HepG2 (cell line): ENCODE measurements at regions not wholly inside any gene's neighbourhood (a gene's known extent, or its start where the extent isn't known, plus 50 kb on each side); places are given as distances from the start of the nearest gene placed in this dataset.

Experiments
- ATAC-seq: fragments of 200-7000 bp; cut with Tn5 transposase; 3 replicates; pipeline ENCODE4 v1.9.1; 2020; ENCODE audit warnings: mild to moderate bottlenecking, moderate library complexity
- BruUV-seq: library from RNA; stranded (reverse); fragments of 400-500 nt; replicated peaks from 2 replicates; lab custom pipeline; 2021; lab: Mats Ljungman, UMichigan
- CTCF ChIA-PET: fragments of 300-600 bp; formaldehyde crosslinking; extraction: SDS; loops from one replicate; lab custom pipeline; 2021; ENCODE audit warnings: low total read pairs, inconsistent platforms, low intra/inter-chr PET ratio; lab: Yijun Ruan, JAX
- POLR2A ChIA-PET: fragments of 350-600 bp; sonication (Branson Sonifier 250); formaldehyde crosslinking; loops from one replicate; lab custom pipeline; 2020; ENCODE audit warnings: antibody characterized with exemption, inconsistent platforms; lab: Yijun Ruan, JAX
- DNase-seq: peaks from one replicate; pipeline ENCODE4 v3.0.0-alpha.2; 2015; ENCODE audit warnings: low spot score
- FAIRE-seq: peaks from 3 replicates; lab custom pipeline; 2011; peaks lifted over from hg19 to GRCh38; lab: Jason Lieb, UNC
- H2AFZ ChIP-seq: one replicate; pipeline ENCODE4 v1.6.1; 2011; ENCODE audit warnings: low read length, inconsistent platforms
- H3K27ac ChIP-seq: fragments of 300-600 bp; 3 replicates; pipeline ENCODE4 v1.8.0; 2011; ENCODE audit warnings: mixed run types, mild to moderate bottlenecking, mixed read lengths, low read length, inconsistent platforms; ENCODE audit not compliant: insufficient read depth; ENCODE audit errors: extremely low read length
- H3K27me3 ChIP-seq, 2 experiments: fragments of 200-600 bp in 1 of 2; 2 replicates in 1 of 2; 3 replicates in 1 of 2; pipeline versions ENCODE4 v1.6.0 to v1.8.0; 2011; ENCODE audit warnings: low read length in 2 of 2, mild to moderate bottlenecking in 2 of 2, moderate library complexity in 2 of 2, inconsistent platforms in 1 of 2; ENCODE audit not compliant: insufficient read depth in 2 of 2, control insufficient read depth in 1 of 2
- H3K36me3 ChIP-seq, 2 experiments: fragments of 200-600 bp in 1 of 2; replicated peaks in 1 of 2; 2 replicates in 1 of 2; 3 replicates in 1 of 2; pipeline versions ENCODE4 v1.5.1 to v1.8.0; 2011; ENCODE audit warnings: low read length in 2 of 2, inconsistent platforms in 1 of 2; ENCODE audit not compliant: insufficient read depth in 2 of 2, control insufficient read depth in 1 of 2
- H3K4me1 ChIP-seq: 2 replicates; pipeline ENCODE4 v1.5.1; 2012; ENCODE audit warnings: low read length, inconsistent platforms; ENCODE audit not compliant: insufficient read depth
- H3K4me2 ChIP-seq: 2 replicates; pipeline ENCODE4 v1.6.0; 2011; ENCODE audit warnings: low read depth, low read length, inconsistent platforms
- H3K4me3 ChIP-seq, 3 experiments: fragments of 200-600 bp in 1 of 3; sonication (generic), shearing (Covaris generic) in 1 of 3; replicated peaks in 1 of 3; 2 replicates each; pipeline ENCODE4 v1.5.1; 2011 to 2016; ENCODE audit warnings: low read length in 3 of 3, inconsistent platforms in 2 of 3, low read depth in 2 of 3, mild to moderate bottlenecking in 2 of 3, control low read depth in 1 of 3, mixed read lengths in 1 of 3; ENCODE audit not compliant: insufficient read depth in 1 of 3
- H3K79me2 ChIP-seq: one replicate; pipeline ENCODE4 v1.6.1; 2011; ENCODE audit warnings: low read length, inconsistent platforms; ENCODE audit not compliant: insufficient read depth
- H3K9ac ChIP-seq: 2 replicates; pipeline ENCODE4 v1.6.0; 2011; ENCODE audit warnings: mild to moderate bottlenecking, low read depth, low read length, inconsistent platforms; ENCODE audit not compliant: insufficient read depth
- H3K9me3 ChIP-seq: 2 replicates; pipeline ENCODE4 v1.5.1; 2012; ENCODE audit warnings: mild to moderate bottlenecking, low read length
- H4K20me1 ChIP-seq: 2 replicates; pipeline ENCODE4 v1.6.0; 2011; ENCODE audit warnings: inconsistent platforms, mild to moderate bottlenecking, low read length, moderate library complexity; ENCODE audit not compliant: insufficient read depth
- ASH2L ChIP-seq: fragments of 300-600, 200-600 bp; sonication (generic); IDR thresholded peaks from 2 replicates; pipeline ENCODE4 v1.7.0; 2017; ENCODE audit warnings: low read depth, mild to moderate bottlenecking, moderate library complexity, mixed read lengths, low read length; ENCODE audit not compliant: insufficient read length
- CBX1 ChIP-seq: IDR thresholded peaks from one replicate; pipeline ENCODE4 v1.6.1; 2016; ENCODE audit warnings: antibody characterized with exemption, low read depth
- JUN ChIP-seq: sonication (generic); formaldehyde crosslinking; IDR thresholded peaks from 2 replicates; pipeline ENCODE4 v1.4.0; 2020; ENCODE audit warnings: mild to moderate bottlenecking, missing genetic modification reagents
- MTF1 ChIP-seq: sonication (generic); formaldehyde crosslinking; IDR thresholded peaks from 2 replicates; pipeline ENCODE4 v1.5.0; 2020; ENCODE audit warnings: missing genetic modification reagents
- MXI1 ChIP-seq: IDR thresholded peaks from 3 replicates; pipeline ENCODE4 v1.6.1; 2012; ENCODE audit warnings: low read depth, low read length, inconsistent platforms, borderline replicate concordance
- NFE2 ChIP-seq: sonication (generic); formaldehyde crosslinking; IDR thresholded peaks from 2 replicates; pipeline ENCODE4 v1.4.0; 2020; ENCODE audit warnings: missing genetic modification reagents
- POLR2A ChIP-seq, 2 experiments: IDR thresholded peaks; 2 replicates each; pipeline ENCODE4 v1.6.1; 2011; ENCODE audit warnings: low read depth in 2 of 2, low read length in 2 of 2, mild to moderate bottlenecking in 1 of 2, moderate library complexity in 1 of 2; ENCODE audit not compliant: insufficient read depth in 1 of 2
- RBFOX2 ChIP-seq: fragments of 200-400 bp; formaldehyde crosslinking; IDR thresholded peaks from 2 replicates; pipeline ENCODE4 v1.6.1; 2017; ENCODE audit warnings: low read depth, mild to moderate bottlenecking, low read length
- REXO4 ChIP-seq: sonication (generic); formaldehyde crosslinking; IDR thresholded peaks from 2 replicates; pipeline ENCODE4 v1.8.0; 2022; ENCODE audit warnings: missing genetic modification reagents, mild to moderate bottlenecking, borderline replicate concordance
- TIGD3 ChIP-seq: sonication (generic); formaldehyde crosslinking; IDR thresholded peaks from 2 replicates; pipeline ENCODE4 v1.5.1; 2020; ENCODE audit warnings: mild to moderate bottlenecking, missing genetic modification reagents, borderline replicate concordance
- UBTF ChIP-seq: sonication (generic); formaldehyde crosslinking; IDR thresholded peaks from 2 replicates; pipeline ENCODE4 v1.4.0; 2020; ENCODE audit warnings: mild to moderate bottlenecking, missing genetic modification reagents
- ZKSCAN5 ChIP-seq: sonication (generic); formaldehyde crosslinking; IDR thresholded peaks from 2 replicates; pipeline ENCODE4 v1.5.1; 2020; ENCODE audit warnings: mild to moderate bottlenecking, missing genetic modification reagents
- ZNF160 ChIP-seq: sonication (generic); formaldehyde crosslinking; IDR thresholded peaks from 2 replicates; pipeline ENCODE4 v1.8.0; 2022; ENCODE audit warnings: mild to moderate bottlenecking, inconsistent platforms, missing genetic modification reagents
- ZNF703 ChIP-seq: sonication (generic); formaldehyde crosslinking; IDR thresholded peaks from 2 replicates; pipeline ENCODE4 v1.5.1; 2020; ENCODE audit warnings: missing genetic modification reagents, mild to moderate bottlenecking, moderate library complexity, borderline replicate concordance
- ZSCAN21 ChIP-seq: sonication (generic); formaldehyde crosslinking; IDR thresholded peaks from 2 replicates; pipeline ENCODE4 v1.8.0; 2022; ENCODE audit warnings: mild to moderate bottlenecking, missing genetic modification reagents, moderate library complexity, borderline replicate concordance
- WGBS: methylation state at CpG from one replicate; pipeline ENCODE4 v1.1.6; 2017; ENCODE audit warnings: low lambda C conversion rate; 5-methylcytosine and 5-hydroxymethylcytosine counted together
- in situ Hi-C: cut with HindIII; loops from 2 replicates; pipeline ENCODE4 v1.10.0; 2017; ENCODE audit warnings: low pct_unique_long_range_greater_than_20kb; ENCODE audit not compliant: extremely low pct_ligation_motif_present
- intact Hi-C: fragments of 100-400 bp; cut with micrococcal nuclease; formaldehyde crosslinking; loops from one replicate; pipeline ENCODE4 v1.10.0; 2022; ENCODE audit not compliant: unreplicated experiment
- TF ChIP-seq, protein P1 (sequence below): sonication (generic); formaldehyde crosslinking; IDR thresholded peaks from 2 replicates; pipeline ENCODE4 v1.5.0; 2020; ENCODE audit warnings: missing genetic modification reagents

DNA sequence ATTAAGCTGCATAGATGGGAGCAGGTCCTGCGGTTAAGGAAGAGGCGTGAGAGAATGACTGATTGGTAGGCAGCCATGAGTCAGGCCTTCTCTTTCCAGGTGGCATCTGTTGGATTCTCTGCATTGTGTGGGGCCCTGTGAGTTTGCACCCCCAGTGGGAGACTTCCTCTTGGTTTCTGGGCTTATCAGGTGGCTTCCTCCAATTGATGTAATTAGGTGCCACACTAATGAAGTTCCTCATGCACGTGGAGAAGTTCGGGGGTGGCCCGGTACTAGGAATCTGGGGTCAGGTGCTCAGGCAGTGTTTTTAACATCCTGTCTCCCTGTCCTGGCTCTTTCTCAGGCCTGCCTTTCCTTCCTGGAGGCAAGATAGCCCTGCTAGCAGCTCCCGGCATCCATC is 765.1 kb upstream of the TMEM132C start:
- FAIRE-seq (no peak), ATAC-seq (no peak), DNase-seq (no peak)
- H3K4me1 ChIP-seq: no peaks in the 10 kb centered on the region
- H3K79me2 ChIP-seq: no peaks in the 10 kb centered on the region
- 50% methylated on average over 5 of the region's 6 CpGs for WGBS
- intact Hi-C loops (no loop called here), in situ Hi-C loops (no loop called here)
- H3K27me3 ChIP-seq: no peaks in the 10 kb centered on the region
- peaks cover 6% of the 10 kb centered on the region for H3K9me3 ChIP-seq
- TF ChIP-seq ZKSCAN5 (CRISPR knock-in tag) (no peak), TIGD3 (CRISPR knock-in tag) (no peak), ZNF160 (CRISPR knock-in tag) (no peak), REXO4 (CRISPR knock-in tag) (no peak)
- no peaks in the 10 kb centered on the region for H3K36me3 ChIP-seq
- no TSS peak for BruUV-seq
- ChIA-PET CTCF (no interaction called here), POLR2A (no interaction called here)
- no peaks in the 10 kb centered on the region for H4K20me1 ChIP-seq
- H3K27ac ChIP-seq: no peak overlapping the region
- no peak overlapping the region for H2AFZ ChIP-seq
- H3K4me3 ChIP-seq: no peak overlapping the region
- no peak overlapping the region for H3K9ac ChIP-seq
- no peak overlapping the region for H3K4me2 ChIP-seq

GRCh38 chr12:127503246-127503645 is 763.7 kb upstream of the TMEM132C start:
- POLR2A ChIA-PET: no interaction called here
- Histone ChIP-seq H3K4me3 (no peak overlapping the region), H3K9me3 (peaks cover 6% of the 10 kb centered on the region), H3K4me2 (no peak overlapping the region), H3K27me3 (no peaks in the 10 kb centered on the region; a peak in 1 of 5 replicates), H3K4me1 (no peaks in the 10 kb centered on the region), H3K79me2 (no peaks in the 10 kb centered on the region), H3K27ac (no peak overlapping the region), H3K9ac (no peak overlapping the region), H2AFZ (no peak overlapping the region), H3K36me3 (no peaks in the 10 kb centered on the region), H4K20me1 (no peaks in the 10 kb centered on the region)
- intact Hi-C loops: no loop called here
- no peak for ATAC-seq
- no TSS peak for BruUV-seq
- no peak for DNase-seq
- WGBS: 14% methylated on average over 7 of the region's 7 CpGs
- CTCF ChIA-PET: no interaction called here
- no peak for FAIRE-seq
- in situ Hi-C loops: no loop called here
- TF ChIP-seq, protein P1, sequence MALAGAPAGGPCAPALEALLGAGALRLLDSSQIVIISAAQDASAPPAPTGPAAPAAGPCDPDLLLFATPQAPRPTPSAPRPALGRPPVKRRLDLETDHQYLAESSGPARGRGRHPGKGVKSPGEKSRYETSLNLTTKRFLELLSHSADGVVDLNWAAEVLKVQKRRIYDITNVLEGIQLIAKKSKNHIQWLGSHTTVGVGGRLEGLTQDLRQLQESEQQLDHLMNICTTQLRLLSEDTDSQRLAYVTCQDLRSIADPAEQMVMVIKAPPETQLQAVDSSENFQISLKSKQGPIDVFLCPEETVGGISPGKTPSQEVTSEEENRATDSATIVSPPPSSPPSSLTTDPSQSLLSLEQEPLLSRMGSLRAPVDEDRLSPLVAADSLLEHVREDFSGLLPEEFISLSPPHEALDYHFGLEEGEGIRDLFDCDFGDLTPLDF (CRISPR knock-in tag): no peak
- TF ChIP-seq UBTF (no peak), NFE2 (no peak), MTF1 (CRISPR knock-in tag) (no peak), JUN (no peak), ASH2L (no peak), ZSCAN21 (CRISPR knock-in tag) (no peak), POLR2A (IDR thresholded peaks at IDR 0.05; ENCODE audit: insufficient read depth in 1 of 2, low read depth in 2 of 2, low read length in 2 of 2) (no peak), CBX1 (no peak), MXI1 (no peak), RBFOX2 (no peak), ZNF703 (CRISPR knock-in tag) (no peak)
